Cardiac muscle cell (in vitro differentiated cells and primary cell): ENCODE measurements at regions not wholly inside any gene's neighbourhood (a gene's known extent, or its start where the extent isn't known, plus 50 kb on each side); places are given as distances from the start of the nearest gene placed in this dataset.
"Not testable (repeated sequence)": the region's sequence is repeated elsewhere in the genome, so short reads cannot be mapped to it uniquely, and the experiment has no call there.

Experiments used
- DNase-seq, 2 donors: peaks; one replicate each; pipeline versions ENCODE4 v3.0.0 to v3.0.0-alpha.2; 2010 to 2017; ENCODE audit warnings: low read depth in 1 of 2, low spot score in 1 of 2
- H3K27ac ChIP-seq: fragments of 200-600 bp; sonication (generic); 2 replicates; pipeline ENCODE4 v1.5.1; 2016
- H3K27me3 ChIP-seq: fragments of 200-600 bp; sonication (generic); 2 replicates; pipeline ENCODE4 v1.6.0; 2016; ENCODE audit warnings: control low read depth
- H3K36me3 ChIP-seq: fragments of 200-600 bp; sonication (generic); 2 replicates; pipeline ENCODE4 v1.5.1; 2016; ENCODE audit warnings: control low read depth
- H3K4me1 ChIP-seq: fragments of 200-600 bp; sonication (generic); 2 replicates; pipeline ENCODE4 v1.8.1; 2017; ENCODE audit warnings: low read depth, mild to moderate bottlenecking, mixed run types
- H3K4me3 ChIP-seq: fragments of 200-600 bp; sonication (generic); 2 replicates; pipeline ENCODE4 v1.5.1; 2016; ENCODE audit warnings: mild to moderate bottlenecking
- H3K9me3 ChIP-seq: fragments of 200-600 bp; sonication (generic); 2 replicates; pipeline ENCODE4 v1.5.1; 2017; ENCODE audit warnings: low read depth, mild to moderate bottlenecking, control low read depth
- TF ChIP-seq, protein P1 (sequence below): IDR thresholded peaks from 2 replicates; pipeline ENCODE4 v1.5.1; 2012; ENCODE audit warnings: low read depth, mild to moderate bottlenecking, low read length

DNA sequence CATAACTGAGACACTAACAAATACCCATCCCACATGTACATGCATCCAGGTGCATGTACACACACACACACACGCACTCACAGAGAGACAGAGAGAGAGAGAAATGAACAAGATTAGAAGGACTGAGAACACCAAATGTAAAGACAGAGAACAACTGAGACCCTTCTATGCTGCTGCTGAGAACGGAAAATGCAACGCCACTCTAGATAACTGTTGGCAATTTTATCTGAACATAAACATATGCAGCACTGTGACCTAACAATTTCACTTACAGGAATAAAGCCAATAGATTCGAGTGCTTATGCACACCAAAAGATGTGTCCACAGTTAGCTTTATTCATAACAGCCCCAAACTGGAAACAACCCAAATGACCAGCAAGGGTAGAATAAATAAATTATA is 103.8 kb upstream of the LY86 start:
- no peaks in the 10 kb centered on the region for H3K36me3 ChIP-seq
- H3K4me3 ChIP-seq: no peak overlapping the region
- TF ChIP-seq, protein P1, sequence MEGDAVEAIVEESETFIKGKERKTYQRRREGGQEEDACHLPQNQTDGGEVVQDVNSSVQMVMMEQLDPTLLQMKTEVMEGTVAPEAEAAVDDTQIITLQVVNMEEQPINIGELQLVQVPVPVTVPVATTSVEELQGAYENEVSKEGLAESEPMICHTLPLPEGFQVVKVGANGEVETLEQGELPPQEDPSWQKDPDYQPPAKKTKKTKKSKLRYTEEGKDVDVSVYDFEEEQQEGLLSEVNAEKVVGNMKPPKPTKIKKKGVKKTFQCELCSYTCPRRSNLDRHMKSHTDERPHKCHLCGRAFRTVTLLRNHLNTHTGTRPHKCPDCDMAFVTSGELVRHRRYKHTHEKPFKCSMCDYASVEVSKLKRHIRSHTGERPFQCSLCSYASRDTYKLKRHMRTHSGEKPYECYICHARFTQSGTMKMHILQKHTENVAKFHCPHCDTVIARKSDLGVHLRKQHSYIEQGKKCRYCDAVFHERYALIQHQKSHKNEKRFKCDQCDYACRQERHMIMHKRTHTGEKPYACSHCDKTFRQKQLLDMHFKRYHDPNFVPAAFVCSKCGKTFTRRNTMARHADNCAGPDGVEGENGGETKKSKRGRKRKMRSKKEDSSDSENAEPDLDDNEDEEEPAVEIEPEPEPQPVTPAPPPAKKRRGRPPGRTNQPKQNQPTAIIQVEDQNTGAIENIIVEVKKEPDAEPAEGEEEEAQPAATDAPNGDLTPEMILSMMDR: no peak
- H3K9me3 ChIP-seq: no peaks in the 10 kb centered on the region
- H3K27ac ChIP-seq: no peak overlapping the region
- no peaks in the 10 kb centered on the region for H3K27me3 ChIP-seq
- peaks cover 14% of the 10 kb centered on the region for H3K4me1 ChIP-seq
- DNase-seq: no peak

DNA sequence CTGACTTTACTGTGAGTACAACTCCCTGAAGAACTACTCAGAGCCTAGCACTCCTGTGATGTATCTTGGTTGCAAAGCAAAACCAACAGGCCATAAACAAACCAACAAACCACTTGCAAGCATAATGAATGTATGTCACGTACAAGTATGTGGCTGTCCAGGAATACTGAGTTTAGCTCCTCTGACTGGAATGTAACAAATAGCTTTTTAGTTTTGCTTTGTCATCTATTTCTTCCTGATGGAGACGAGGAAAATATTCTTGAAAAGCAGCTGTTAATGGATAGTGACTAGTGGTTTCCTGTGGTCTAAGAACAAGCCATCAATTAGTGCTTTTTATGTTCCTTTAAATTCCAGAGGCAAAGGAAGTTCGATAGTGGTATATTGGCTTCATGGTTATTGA is 101.9 kb upstream of the LY86 start:
- Histone ChIP-seq H3K36me3 (no peaks in the 10 kb centered on the region), H3K27me3 (no peaks in the 10 kb centered on the region), H3K9me3 (no peaks in the 10 kb centered on the region), H3K4me1 (peaks cover 14% of the 10 kb centered on the region), H3K4me3 (no peak overlapping the region), H3K27ac (no peak overlapping the region)
- no peak for DNase-seq
- TF ChIP-seq, protein P1: no peak

DNA sequence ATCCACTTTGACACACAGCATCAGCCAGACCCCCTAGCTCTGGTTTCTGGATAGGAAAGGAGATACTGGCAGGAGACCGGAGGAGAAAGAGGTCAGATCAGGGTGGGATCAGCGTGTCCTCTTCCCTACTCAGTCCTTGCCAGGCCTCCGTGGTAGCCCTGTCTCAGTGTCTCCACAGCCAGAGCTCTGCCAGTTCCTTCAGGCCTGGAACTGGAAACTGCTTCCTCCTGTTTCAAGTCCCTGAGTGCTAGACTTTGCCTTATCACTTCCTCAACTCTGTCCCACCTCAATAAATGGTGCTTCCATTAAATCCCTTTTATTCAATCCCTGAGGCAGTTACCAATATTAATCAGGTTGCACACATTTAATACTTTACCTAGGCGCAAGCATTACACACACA is 96.8 kb upstream of the LY86 start:
- no peaks in the 10 kb centered on the region for H3K36me3 ChIP-seq
- no peak overlapping the region for H3K27ac ChIP-seq
- H3K4me1 ChIP-seq: peaks cover 9% of the 10 kb centered on the region
- DNase-seq: no peak
- no peaks in the 10 kb centered on the region for H3K27me3 ChIP-seq
- H3K9me3 ChIP-seq: no peaks in the 10 kb centered on the region
- no peak overlapping the region for H3K4me3 ChIP-seq
- TF ChIP-seq, protein P1: no peak

DNA sequence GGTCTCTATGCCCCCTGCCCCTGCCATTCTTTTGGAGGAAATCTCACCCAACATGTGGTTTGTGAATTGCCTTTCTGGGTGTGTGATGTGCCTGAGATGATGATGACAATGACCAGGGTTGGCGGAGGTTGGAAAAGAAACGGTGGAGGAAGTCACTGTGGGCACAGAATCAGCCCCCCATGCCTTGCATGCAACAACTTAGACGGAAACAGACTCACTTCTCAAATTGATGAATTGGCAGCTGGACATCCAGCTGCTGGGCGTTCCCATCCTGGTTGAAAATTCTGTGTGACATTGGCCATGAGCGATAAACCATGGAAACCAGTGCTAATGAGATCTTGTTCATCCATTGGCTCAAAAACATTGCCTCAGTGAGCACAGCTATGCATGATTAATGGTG is 95.8 kb upstream of the LY86 start:
- DNase-seq: no peak
- Histone ChIP-seq H3K9me3 (no peaks in the 10 kb centered on the region), H3K36me3 (no peaks in the 10 kb centered on the region), H3K4me3 (no peak overlapping the region), H3K4me1 (peaks cover 9% of the 10 kb centered on the region), H3K27me3 (no peaks in the 10 kb centered on the region), H3K27ac (no peak overlapping the region)
- TF ChIP-seq, protein P1: no peak

DNA sequence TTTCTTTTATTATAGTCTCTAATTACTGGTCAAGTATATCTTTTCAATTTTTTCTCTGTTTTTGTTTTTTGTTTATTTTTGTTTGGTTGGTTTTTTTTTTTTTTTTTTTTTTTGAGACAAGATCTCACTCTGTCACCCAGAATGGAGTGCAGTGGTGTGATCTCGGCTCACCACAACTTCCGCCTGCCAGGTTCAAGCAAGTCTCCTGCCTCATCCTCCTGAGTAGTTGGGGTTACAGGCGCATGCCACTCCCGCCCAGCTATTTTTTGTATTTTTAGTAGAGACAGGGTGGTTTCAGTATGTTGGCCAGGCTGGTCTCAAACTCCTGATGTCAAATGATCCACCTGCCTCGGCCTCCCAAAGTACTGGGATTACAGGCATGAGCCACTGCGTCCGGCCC is 94.4 kb upstream of the LY86 start:
- H3K4me3 ChIP-seq, DNase-seq, H3K27ac ChIP-seq, H3K4me1 ChIP-seq, H3K9me3 ChIP-seq, H3K36me3 ChIP-seq, H3K27me3 ChIP-seq: not testable (repeated sequence)

DNA sequence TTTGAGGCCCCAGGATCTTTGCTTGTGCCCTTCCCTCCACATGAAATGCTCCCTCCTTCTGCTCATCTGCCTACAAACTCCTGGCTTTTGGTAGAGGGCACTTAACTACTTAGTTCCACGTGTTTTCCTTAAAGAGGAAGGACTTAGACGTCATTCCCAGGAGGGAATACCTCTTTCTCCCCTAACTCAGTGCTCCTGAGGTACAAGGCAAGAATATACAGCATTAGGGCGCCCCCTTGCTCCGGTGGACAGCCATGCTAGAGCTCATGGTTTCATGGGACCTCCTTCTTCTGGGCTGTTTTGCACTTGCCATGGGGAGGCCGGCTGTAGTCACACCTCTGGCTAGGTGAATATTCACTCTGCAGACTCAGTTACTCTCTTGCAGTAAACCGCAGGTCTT is 93.8 kb upstream of the LY86 start:
- Histone ChIP-seq H3K4me3 (no peak overlapping the region), H3K27me3 (no peaks in the 10 kb centered on the region), H3K27ac (no peak overlapping the region), H3K36me3 (no peaks in the 10 kb centered on the region), H3K9me3 (no peaks in the 10 kb centered on the region), H3K4me1 (peaks cover 4% of the 10 kb centered on the region)
- DNase-seq: peak in 1 of 2 donors; percentile 70
- TF ChIP-seq, protein P1: no peak
